Esophagus squamous epithelium (tissue), 4 donors: ENCODE measurements at regions not wholly inside any gene's neighbourhood (a gene's known extent, or its start where the extent isn't known, plus 50 kb on each side); places are given as distances from the start of the nearest gene placed in this dataset.

Experiments
- CTCF ChIP-seq, 6 experiments: fragments of 450-650 bp in 4 of 6; fragments of 200-600 bp in 2 of 6; sonication (generic) in 2 of 6; IDR thresholded peaks; one replicate each; pipeline ENCODE4 v1.5.1; 2016 to 2019; ENCODE audit warnings: antibody characterized with exemption in 6 of 6, mild to moderate bottlenecking in 4 of 6, moderate library complexity in 4 of 6
- POLR2A ChIP-seq, 4 donors: fragments of 450-650 bp; IDR thresholded peaks; one replicate each; pipeline ENCODE4 v1.6.1; 2017; ENCODE audit warnings: antibody characterized with exemption in 4 of 4, mild to moderate bottlenecking in 4 of 4, moderate library complexity in 3 of 4

GRCh38 chr3:162936706-162937105, 1440.1 kb downstream of the OTOL1 start:
- TF ChIP-seq POLR2A (IDR thresholded peaks at IDR 0.05) (no peak), CTCF (IDR thresholded peaks at IDR 0.05) (no peak)
